GM12878 (cell line): ENCODE measurements at regions not wholly inside any gene's neighbourhood (a gene's known extent, or its start where the extent isn't known, plus 50 kb on each side); places are given as distances from the start of the nearest gene placed in this dataset.

Source experiments
- ATAC-seq: fragments of 200-7000 bp; cut with Tn5 transposase; 3 replicates; pipeline ENCODE4 v1.9.1; 2020; ENCODE audit warnings: mild to moderate bottlenecking, moderate library complexity
- BruUV-seq: library from RNA; stranded (reverse); fragments of 400-500 nt; replicated peaks from 2 replicates; lab custom pipeline; 2021; lab: Mats Ljungman, UMichigan
- CTCF ChIA-PET: fragments of 300-600 bp; sonication (Branson Sonifier 250); formaldehyde crosslinking; extraction: SDS; loops from one replicate; lab custom pipeline; 2021; ENCODE audit warnings: inconsistent platforms; lab: Yijun Ruan, JAX
- POLR2A ChIA-PET: fragments of 350-600 bp; formaldehyde crosslinking; extraction: SDS; loops from one replicate; lab custom pipeline; 2021; ENCODE audit warnings: inconsistent platforms; lab: Charles Lee
- RAD21 ChIA-PET: fragments of 300-600 bp; sonication (Branson Sonifier 250); formaldehyde crosslinking; loops from one replicate; lab custom pipeline; 2023; ENCODE audit warnings: antibody characterized with exemption; ENCODE audit not compliant: unreplicated experiment; lab: Charles Lee
- SMC1A ChIA-PET: fragments of 300-600 bp; sonication (Branson Sonifier 250); formaldehyde crosslinking; loops from one replicate; lab custom pipeline; 2023; ENCODE audit not compliant: unreplicated experiment, uncharacterized antibody; lab: Charles Lee
- DNase-seq: peaks from one replicate; pipeline ENCODE4 v3.0.0-alpha.2; 2011; ENCODE audit warnings: low read depth, low spot score
- FAIRE-seq: peaks from 3 replicates; lab custom pipeline; 2011; peaks lifted over from hg19 to GRCh38; lab: Jason Lieb, UNC
- H2AFZ ChIP-seq: 2 replicates; pipeline ENCODE4 v1.6.0; 2011; ENCODE audit warnings: low read depth, low read length, control low read depth; ENCODE audit not compliant: control insufficient read depth
- H3K27ac ChIP-seq: 2 replicates; pipeline ENCODE4 v1.5.1; 2011; ENCODE audit warnings: control low read depth; ENCODE audit not compliant: control insufficient read depth, insufficient read depth
- H3K27me3 ChIP-seq, 2 experiments: replicated peaks in 1 of 2; 2 replicates each; pipeline versions ENCODE4 v1.6.0 to v1.6.1; 2011; ENCODE audit warnings: low read length in 1 of 2; ENCODE audit not compliant: control insufficient read depth in 2 of 2, insufficient read depth in 2 of 2
- H3K36me3 ChIP-seq, 2 experiments: 2 replicates each; pipeline ENCODE4 v1.5.1; 2011; ENCODE audit warnings: low read length in 1 of 2; ENCODE audit not compliant: control insufficient read depth in 2 of 2, insufficient read depth in 2 of 2
- H3K4me1 ChIP-seq: 2 replicates; pipeline ENCODE4 v1.6.1; 2011; ENCODE audit warnings: mild to moderate bottlenecking, low read length, moderate library complexity, mixed read lengths; ENCODE audit not compliant: control insufficient read depth, insufficient read depth
- H3K4me2 ChIP-seq: 2 replicates; pipeline ENCODE4 v1.6.0; 2011; ENCODE audit warnings: control low read depth; ENCODE audit not compliant: control insufficient read depth, insufficient read depth
- H3K4me3 ChIP-seq: fragments of 200-600 bp; sonication (generic); 2 replicates; pipeline ENCODE4 v1.5.1; 2016
- H3K79me2 ChIP-seq: 2 replicates; pipeline ENCODE4 v1.6.0; 2011; ENCODE audit warnings: low read length; ENCODE audit not compliant: control insufficient read depth, insufficient read depth
- H3K9ac ChIP-seq: 2 replicates; pipeline ENCODE4 v1.8.0; 2011; ENCODE audit warnings: low read length, control low read depth, mixed read lengths; ENCODE audit not compliant: control insufficient read depth, insufficient read depth
- H3K9me3 ChIP-seq: replicated peaks from 3 replicates; pipeline ENCODE4 v1.5.1; 2011; ENCODE audit warnings: mild to moderate bottlenecking, low read length; ENCODE audit not compliant: control insufficient read depth, insufficient read depth
- H4K20me1 ChIP-seq: 2 replicates; pipeline ENCODE4 v1.6.0; 2011; ENCODE audit not compliant: control insufficient read depth, insufficient read depth
- ATF3 ChIP-seq: IDR thresholded peaks from 2 replicates; pipeline ENCODE4 v1.6.1; 2011; ENCODE audit warnings: low read depth, mild to moderate bottlenecking, low read length, moderate library complexity, borderline replicate concordance; ENCODE audit errors: extremely low read depth
- BCLAF1 ChIP-seq: fragments of 450-650 bp; IDR thresholded peaks from 2 replicates; pipeline ENCODE4 v1.6.1; 2017; ENCODE audit warnings: antibody characterized with exemption, mild to moderate bottlenecking, moderate library complexity
- FOS ChIP-seq: IDR thresholded peaks from 3 replicates; pipeline ENCODE4 v1.6.1; 2011; ENCODE audit warnings: borderline replicate concordance; ENCODE audit not compliant: insufficient read length; ENCODE audit errors: extremely low read depth
- NFYB ChIP-seq: IDR thresholded peaks from 2 replicates; pipeline ENCODE4 v1.6.1; 2011; ENCODE audit warnings: low read depth, mild to moderate bottlenecking, low read length, improper control_type of control experiment, moderate library complexity; ENCODE audit not compliant: insufficient read depth
- REST ChIP-seq: IDR thresholded peaks from 2 replicates; pipeline ENCODE4 v1.6.1; 2012; ENCODE audit warnings: mild to moderate bottlenecking, low read depth, low read length
- SMC3 ChIP-seq: IDR thresholded peaks from 2 replicates; pipeline ENCODE4 v1.6.1; 2011; ENCODE audit warnings: low read length, improper control_type of control experiment, borderline replicate concordance
- SRF ChIP-seq, 2 experiments: IDR thresholded peaks; 2 replicates each; pipeline ENCODE4 v1.6.1; 2011; ENCODE audit warnings: low read depth in 2 of 2, low read length in 2 of 2, mild to moderate bottlenecking in 1 of 2, moderate library complexity in 1 of 2
- STAT1 ChIP-seq: fragments of 450-650 bp; conservative IDR thresholded peaks from 2 replicates; pipeline ENCODE4 v1.6.1; 2014; ENCODE audit warnings: antibody characterized with exemption, mild to moderate bottlenecking
- STAT3 ChIP-seq: IDR thresholded peaks from 2 replicates; pipeline ENCODE4 v1.6.1; 2011; ENCODE audit warnings: low read depth, low read length, improper control_type of control experiment
- USF1 ChIP-seq: IDR thresholded peaks from 2 replicates; pipeline ENCODE4 v1.6.1; 2011; ENCODE audit warnings: borderline replicate concordance, low read depth, mild to moderate bottlenecking, moderate library complexity, mixed read lengths, low read length; ENCODE audit not compliant: insufficient read depth; ENCODE audit errors: extremely low read length
- ZZZ3 ChIP-seq: IDR thresholded peaks from 2 replicates; pipeline ENCODE4 v1.6.1; 2011; ENCODE audit warnings: low read depth; ENCODE audit not compliant: control insufficient read depth, insufficient read length
- in situ Hi-C: fragments of 300-500 bp; cut with MboI; formaldehyde crosslinking; loops from 9 replicates; pipeline ENCODE4 v1.14.3; 2018; ENCODE audit warnings: mixed read lengths
- intact Hi-C: fragments of 100-400 bp; cut with micrococcal nuclease; formaldehyde crosslinking; loops from one replicate; pipeline ENCODE4 v1.14.2; 2022; ENCODE audit not compliant: unreplicated experiment

GRCh38 chr5:106660681-106661080, 1010.1 kb downstream of the EFNA5 start (continued):
- no peak for TF ChIP-seq USF1
- TF ChIP-seq ZZZ3 = no peak

GRCh38 chr5:106658150-106658549, 1012.6 kb downstream of the EFNA5 start:
- H3K36me3 ChIP-seq = no peaks in the 10 kb centered on the region
- BruUV-seq = no TSS peak
- H3K4me3 ChIP-seq = no peak overlapping the region
- POLR2A ChIA-PET = no interaction called here
- no peak overlapping the region for H3K9ac ChIP-seq
- H3K27ac ChIP-seq = no peak overlapping the region
- no peaks in the 10 kb centered on the region for H4K20me1 ChIP-seq
- TF ChIP-seq ATF3 (no peak), REST (no peak), NFYB (no peak), FOS (no peak), STAT1 (no peak), SMC3 (no peak), SRF (IDR thresholded peaks at IDR 0.05; ENCODE audit: low read depth in 2 of 2, low read length in 2 of 2) (no peak), STAT3 (no peak), BCLAF1 (no peak)
- CTCF ChIA-PET = no interaction called here
- no peak overlapping the region for H3K4me2 ChIP-seq
- FAIRE-seq (no peak), ATAC-seq (no peak), DNase-seq (no peak)
- SMC1A ChIA-PET = no interaction called here
- in situ Hi-C loops = no loop called here
- H3K4me1 ChIP-seq = no peaks in the 10 kb centered on the region
- intact Hi-C loops = no loop called here
- H2AFZ ChIP-seq = no peak overlapping the region
- RAD21 ChIA-PET = no interaction called here
- no peaks in the 10 kb centered on the region for H3K9me3 ChIP-seq
- no peaks in the 10 kb centered on the region for H3K79me2 ChIP-seq
- no peaks in the 10 kb centered on the region for H3K27me3 ChIP-seq
